Testis (tissue), 2 donors: ENCODE measurements at regions not wholly inside any gene's neighbourhood (a gene's known extent, or its start where the extent isn't known, plus 50 kb on each side); places are given as distances from the start of the nearest gene placed in this dataset.

Experiments
- CTCF ChIP-seq, 3 experiments: fragments of 450-650 bp in 2 of 3; fragments of 200-600 bp in 1 of 3; sonication (generic) in 1 of 3; IDR thresholded peaks; one replicate each; pipeline ENCODE4 v1.5.1; 2016 to 2019; ENCODE audit warnings: antibody characterized with exemption in 3 of 3, mild to moderate bottlenecking in 2 of 3, moderate library complexity in 1 of 3
- POLR2A ChIP-seq: fragments of 450-650 bp; IDR thresholded peaks from one replicate; pipeline ENCODE4 v1.6.1; 2017; ENCODE audit warnings: antibody characterized with exemption, mild to moderate bottlenecking, moderate library complexity

GRCh38 chr17:70767102-70767701, 597.9 kb downstream of the KCNJ2 start:
- TF ChIP-seq POLR2A (no peak), CTCF (IDR thresholded peaks at IDR 0.05) (peak; percentile 34 to 60 (median 55))
